BE2C (cell line): ENCODE measurements at regions not wholly inside any gene's neighbourhood (a gene's known extent, or its start where the extent isn't known, plus 50 kb on each side); places are given as distances from the start of the nearest gene placed in this dataset.
"Not testable (repeated sequence)": the region's sequence is repeated elsewhere in the genome, so short reads cannot be mapped to it uniquely, and the experiment has no call there.

Experiments
- DNase-seq: peaks from one replicate; pipeline ENCODE4 v3.0.0-alpha.2; 2020
- H3K27me3 ChIP-seq: fragments of 250-450 bp; sonication (Bioruptor Pico); 2 replicates; pipeline ENCODE4 v1.5.1; 2020; ENCODE audit warnings: mild to moderate bottlenecking
- H3K36me3 ChIP-seq: fragments of 250-450 bp; sonication (Bioruptor Pico); 2 replicates; pipeline ENCODE4 v1.5.1; 2020; ENCODE audit warnings: mild to moderate bottlenecking
- H3K4me1 ChIP-seq: fragments of 250-450 bp; sonication (Bioruptor Pico); 2 replicates; pipeline ENCODE4 v1.5.1; 2020
- H3K4me3 ChIP-seq: 2 replicates; pipeline ENCODE4 v1.5.1; 2011; ENCODE audit warnings: low read depth, low read length
- H3K9me3 ChIP-seq: fragments of 250-450 bp; sonication (Bioruptor Pico); 2 replicates; pipeline ENCODE4 v1.5.1; 2020
- CTCF ChIP-seq: IDR thresholded peaks from 2 replicates; pipeline ENCODE4 v1.5.1; 2012; ENCODE audit warnings: mild to moderate bottlenecking, low read depth, low read length

DNA sequence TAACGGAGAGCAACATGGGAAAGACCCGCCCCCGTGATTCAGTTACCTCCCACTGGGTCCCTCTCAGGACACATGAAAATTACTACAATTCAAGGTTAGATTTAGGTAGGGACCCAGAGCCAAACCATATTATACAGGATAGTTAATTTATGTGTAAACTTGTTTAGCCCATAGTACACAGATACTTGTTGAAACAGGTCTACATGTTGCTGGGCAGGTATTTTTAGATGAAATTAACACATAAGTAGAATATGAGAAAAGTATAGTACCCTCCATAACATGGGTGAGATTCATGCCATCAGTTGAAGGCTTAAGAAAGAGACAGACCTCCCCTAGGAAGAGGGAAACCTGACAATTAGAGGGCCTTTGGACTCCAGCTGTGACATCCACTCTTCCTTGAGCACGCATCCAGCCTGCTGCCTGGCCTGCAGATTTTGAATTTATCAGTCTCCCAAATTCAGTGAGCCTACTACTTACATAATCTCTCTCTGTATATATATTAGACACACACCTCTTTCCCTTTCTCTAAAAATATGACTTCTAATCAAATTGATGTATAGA is 463.5 kb upstream of the NETO1 start:
- Histone ChIP-seq H3K36me3 (no peaks in the 10 kb centered on the region), H3K9me3 (no peaks in the 10 kb centered on the region), H3K4me3 (no peak overlapping the region), H3K27me3 (no peaks in the 10 kb centered on the region), H3K4me1 (no peaks in the 10 kb centered on the region)
- no peak for TF ChIP-seq CTCF
- DNase-seq = no peak

GRCh38 chr18:73330106-73330505 is 462.3 kb upstream of the NETO1 start:
- H3K4me3 ChIP-seq, H3K36me3 ChIP-seq, H3K27me3 ChIP-seq, H3K4me1 ChIP-seq, DNase-seq, H3K9me3 ChIP-seq: not testable (repeated sequence)

DNA sequence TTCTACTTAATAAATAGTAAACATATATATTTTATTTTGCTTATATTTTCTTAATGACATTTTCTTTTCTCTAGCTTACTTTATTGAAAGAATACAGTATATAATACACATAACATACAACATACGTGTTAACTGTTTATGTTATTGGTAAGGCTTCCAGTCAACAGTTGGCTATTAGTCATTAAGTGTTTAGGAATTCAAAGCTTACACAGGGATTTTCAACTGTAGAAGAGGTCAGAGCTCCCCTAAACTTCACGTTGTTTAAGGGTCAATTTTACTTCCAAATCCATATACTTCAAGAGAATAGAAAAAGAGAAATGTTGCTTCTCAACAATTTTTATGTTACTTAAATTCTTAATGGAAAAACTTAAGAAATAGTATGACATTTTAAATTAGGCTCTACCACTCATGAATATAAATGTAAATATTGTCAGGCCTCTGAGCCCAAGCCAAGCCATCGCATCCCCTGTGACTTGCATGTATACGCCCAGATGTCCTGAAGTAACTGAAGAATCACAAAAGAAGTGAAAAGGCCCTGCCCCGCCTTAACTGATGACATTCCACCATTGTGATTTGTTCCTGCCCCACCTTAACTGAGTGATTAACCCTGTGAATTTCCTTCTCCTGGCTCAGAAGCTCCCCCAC is 456.5 kb upstream of the NETO1 start:
- not testable (repeated sequence) for H3K4me3 ChIP-seq

GRCh38 chr18:73318739-73319479 is 451.1 kb upstream of the NETO1 start:
- Histone ChIP-seq H3K36me3 (no peaks in the 10 kb centered on the region), H3K27me3 (no peaks in the 10 kb centered on the region), H3K4me1 (no peaks in the 10 kb centered on the region), H3K4me3 (no peak overlapping the region), H3K9me3 (no peaks in the 10 kb centered on the region)
- TF ChIP-seq CTCF = no peak
- DNase-seq = no peak

More for the DNA sequence above, 456.5 kb upstream of the NETO1 start:
- H3K9me3 ChIP-seq, H3K4me1 ChIP-seq, DNase-seq, H3K27me3 ChIP-seq, H3K36me3 ChIP-seq: not testable (repeated sequence)

- Histone ChIP-seq H3K4me3 (no peak overlapping the region), H3K27me3 (no peaks in the 10 kb centered on the region), H3K36me3 (no peaks in the 10 kb centered on the region), H3K4me1 (no peaks in the 10 kb centered on the region), H3K9me3 (no peaks in the 10 kb centered on the region)
- no peak for DNase-seq
- TF ChIP-seq CTCF = no peak
Observed at GRCh38 chr18:73316513-73316912, 448.7 kb upstream of the NETO1 start.

- no peaks in the 10 kb centered on the region for H3K4me1 ChIP-seq
Observed at GRCh38 chr18:73315381-73315780, 447.6 kb upstream of the NETO1 start.

More at GRCh38 chr18:73315381-73315780, 447.6 kb upstream of the NETO1 start:
- Histone ChIP-seq H3K9me3 (no peaks in the 10 kb centered on the region), H3K4me3 (no peak overlapping the region), H3K36me3 (no peaks in the 10 kb centered on the region), H3K27me3 (no peaks in the 10 kb centered on the region)
- no peak for DNase-seq
- no peak for TF ChIP-seq CTCF
